Posterior cingulate gyrus (tissue), 11 donors: ENCODE measurements at regions not wholly inside any gene's neighbourhood (a gene's known extent, or its start where the extent isn't known, plus 50 kb on each side); places are given as distances from the start of the nearest gene placed in this dataset.
"Not testable (repeated sequence)": the region's sequence is repeated elsewhere in the genome, so short reads cannot be mapped to it uniquely, and the experiment has no call there.

Source experiments
- DNase-seq, 10 donors: peaks; one replicate each; pipeline versions ENCODE4 v3.0.0 to v3.0.0-alpha.2; 2020 to 2021; ENCODE audit warnings: mixed read lengths in 3 of 10
- intact Hi-C: fragments of 100-400 bp; cut with DNase I; formaldehyde crosslinking; loops from one replicate; pipeline ENCODE4 v1.15.1; 2023

- DNase-seq: no peak
- intact Hi-C loops: loop anchor here (10.0 kb wide), 1 partner anchor 258 kb away; no protein-coding TSS in a partner anchor
Measured at GRCh38 chrX:118252967-118253366, 92.9 kb upstream of the WDR44 start.

GRCh38 chrX:118254611-118255010 lies 91.3 kb upstream of the WDR44 start:
- peak in 5 of 10 donors; percentile 11 to 47 (median 26) for DNase-seq
- intact Hi-C loops: loop anchor here (10.0 kb wide), 1 partner anchor 260 kb away; no protein-coding TSS in a partner anchor

GRCh38 chrX:118255921-118256320 lies 90.0 kb upstream of the WDR44 start:
- no peak for DNase-seq
- intact Hi-C loops: loop anchor here (10.0 kb wide), 1 partner anchor 261 kb away; no protein-coding TSS in a partner anchor

- no peak for DNase-seq
- intact Hi-C loops: loop anchor here (10.0 kb wide), 1 partner anchor 263 kb away; no protein-coding TSS in a partner anchor
Measured at GRCh38 chrX:118257781-118258180, 88.1 kb upstream of the WDR44 start.

GRCh38 chrX:118259213-118259612 lies 86.7 kb upstream of the WDR44 start:
- intact Hi-C loops: loop anchor here (10.0 kb wide), 1 partner anchor 264 kb away; no protein-coding TSS in a partner anchor
- DNase-seq: no peak

GRCh38 chrX:118261151-118261550 lies 84.8 kb upstream of the WDR44 start:
- intact Hi-C loops: no loop called here
- no peak for DNase-seq

GRCh38 chrX:118271775-118272174 lies 74.1 kb upstream of the WDR44 start:
- intact Hi-C loops: no loop called here
- DNase-seq: no peak

GRCh38 chrX:118272242-118272641 lies 73.7 kb upstream of the WDR44 start:
- DNase-seq: no peak
- intact Hi-C loops: no loop called here

GRCh38 chrX:118286066-118286762 lies 59.7 kb upstream of the WDR44 start:
- DNase-seq: no peak

GRCh38 chrX:118295818-118296217 lies 50.1 kb upstream of the WDR44 start:
- DNase-seq, intact Hi-C loops: not testable (repeated sequence)

More at GRCh38 chrX:118286066-118286762, 59.7 kb upstream of the WDR44 start:
- intact Hi-C loops: no loop called here
